ENCODE measurements at regions not wholly inside any gene's neighbourhood (a gene's known extent, or its start where the extent isn't known, plus 50 kb on each side); places are given as distances from the start of the nearest gene placed in this dataset.

- peak overlapping the region; percentile 27 for H3K4me3 ChIP-seq (ENCODE audit: low read length)
- no peaks in the 10 kb centered on the region for H3K9me3 ChIP-seq (ENCODE audit: low read length)
- TF ChIP-seq EZH2 (IDR thresholded peaks at IDR 0.05; ENCODE audit: borderline replicate concordance, insufficient read depth, low read length, poor library complexity, severe bottlenecking), result no peak
- peak; percentile 63 for TF ChIP-seq POLR2AphosphoS5 (IDR thresholded peaks at IDR 0.05)
- peak; percentile 99 for TF ChIP-seq REST (IDR thresholded peaks at IDR 0.05; ENCODE audit: borderline replicate concordance)
- no peak for TF ChIP-seq SMC3 (conservative IDR thresholded peaks at IDR 0.05; ENCODE audit: poor library complexity)
- no peak for TF ChIP-seq TAF1 (IDR thresholded peaks at IDR 0.05; ENCODE audit: low read depth)
- TF ChIP-seq MXI1 (conservative IDR thresholded peaks at IDR 0.05; ENCODE audit: poor library complexity, severe bottlenecking), result no peak
- TF ChIP-seq RAD21 (conservative IDR thresholded peaks at IDR 0.05), result peak; percentile 47
- TF ChIP-seq CTCF (IDR thresholded peaks at IDR 0.05; ENCODE audit: poor library complexity, severe bottlenecking), result no peak
- peak; percentile 92 for TF ChIP-seq EP300 (conservative IDR thresholded peaks at IDR 0.05; ENCODE audit: poor library complexity, severe bottlenecking)
- no peak overlapping the region for H3K4me2 ChIP-seq (ENCODE audit: low read length)
- no peak overlapping the region for H2AFZ ChIP-seq (ENCODE audit: low read depth, low read length)
- no peaks in the 10 kb centered on the region for H3K9me2 ChIP-seq (ENCODE audit: insufficient read depth, low read length)
- no peaks in the 10 kb centered on the region for H3K27me3 ChIP-seq (ENCODE audit: insufficient read depth, low read depth, low read length)
- no peaks in the 10 kb centered on the region for H4K20me1 ChIP-seq (ENCODE audit: insufficient read depth)
- H3K27ac ChIP-seq (ENCODE audit: low read length), result peak overlapping the region; percentile 65
- no peaks in the 10 kb centered on the region for H3K79me2 ChIP-seq (replicated peaks; ENCODE audit: insufficient read depth, low read length)
- no peaks in the 10 kb centered on the region for H3F3A ChIP-seq (ENCODE audit: insufficient read depth, low read length, poor library complexity, severe bottlenecking)
- H3K36me3 ChIP-seq (ENCODE audit: insufficient read depth, low read length), result no peaks in the 10 kb centered on the region
- H3K9ac ChIP-seq (ENCODE audit: low read length), result no peak overlapping the region
Measured at GRCh38 chr1:238112952-238113621, 222.4 kb upstream of the ZP4 start.

- H3K4me2 ChIP-seq (ENCODE audit: low read length), result no peak overlapping the region
- no peaks in the 10 kb centered on the region for H3K27me3 ChIP-seq (ENCODE audit: insufficient read depth, low read depth, low read length)
- no peak for TF ChIP-seq EP300 (conservative IDR thresholded peaks at IDR 0.05; ENCODE audit: poor library complexity, severe bottlenecking)
- no peak for TF ChIP-seq SMC3 (conservative IDR thresholded peaks at IDR 0.05; ENCODE audit: poor library complexity)
- no peak for TF ChIP-seq CTCF (IDR thresholded peaks at IDR 0.05; ENCODE audit: poor library complexity, severe bottlenecking)
- TF ChIP-seq EZH2 (IDR thresholded peaks at IDR 0.05; ENCODE audit: borderline replicate concordance, insufficient read depth, low read length, poor library complexity, severe bottlenecking), result no peak
- no peak for TF ChIP-seq REST (IDR thresholded peaks at IDR 0.05; ENCODE audit: borderline replicate concordance)
- no peak for TF ChIP-seq POLR2AphosphoS5 (IDR thresholded peaks at IDR 0.05)
- no peak for TF ChIP-seq MXI1 (conservative IDR thresholded peaks at IDR 0.05; ENCODE audit: poor library complexity, severe bottlenecking)
- TF ChIP-seq TAF1 (IDR thresholded peaks at IDR 0.05; ENCODE audit: low read depth), result no peak
- no peak for TF ChIP-seq RAD21 (conservative IDR thresholded peaks at IDR 0.05)
- no peaks in the 10 kb centered on the region for H3K79me2 ChIP-seq (replicated peaks; ENCODE audit: insufficient read depth, low read length)
- H2AFZ ChIP-seq (ENCODE audit: low read depth, low read length), result no peak overlapping the region
- no peaks in the 10 kb centered on the region for H4K20me1 ChIP-seq (ENCODE audit: insufficient read depth)
- no peak overlapping the region for H3K4me3 ChIP-seq (ENCODE audit: low read length)
- no peak overlapping the region for H3K27ac ChIP-seq (ENCODE audit: low read length)
- no peak overlapping the region for H3K9ac ChIP-seq (ENCODE audit: low read length)
- H3K9me2 ChIP-seq (ENCODE audit: insufficient read depth, low read length), result no peaks in the 10 kb centered on the region
- no peaks in the 10 kb centered on the region for H3K9me3 ChIP-seq (ENCODE audit: low read length)
- H3K36me3 ChIP-seq (ENCODE audit: insufficient read depth, low read length), result no peaks in the 10 kb centered on the region
- no peaks in the 10 kb centered on the region for H3F3A ChIP-seq (ENCODE audit: insufficient read depth, low read length, poor library complexity, severe bottlenecking)
Measured at GRCh38 chr1:238111516-238111915, 220.8 kb upstream of the ZP4 start.

Measured in neural cell (in vitro differentiated cells).